Neural cell (in vitro differentiated cells): ENCODE measurements at regions not wholly inside any gene's neighbourhood (a gene's known extent, or its start where the extent isn't known, plus 50 kb on each side); places are given as distances from the start of the nearest gene placed in this dataset.

ENCODE experiments used
- H2AFZ ChIP-seq: fragments of 200-600, 300-800 bp; sonication (generic), shearing (Covaris generic); 2 replicates; pipeline ENCODE4 v1.6.0; 2014; ENCODE audit warnings: low read depth, mild to moderate bottlenecking, antibody characterized with exemption, low read length, moderate library complexity
- H3F3A ChIP-seq: fragments of 200-600 bp; shearing (Covaris generic); 2 replicates; pipeline ENCODE4 v1.6.1; 2016; ENCODE audit warnings: mild to moderate bottlenecking, moderate library complexity, mixed read lengths, antibody characterized with exemption, low read length; ENCODE audit not compliant: insufficient read depth, poor library complexity, severe bottlenecking
- H3K27ac ChIP-seq: fragments of 200-600, 300-800 bp; sonication (generic), shearing (Covaris generic); 2 replicates; pipeline ENCODE4 v1.5.1; 2014; ENCODE audit warnings: mild to moderate bottlenecking, low read length, moderate library complexity
- H3K27me3 ChIP-seq: fragments of 300-800, 200-600 bp; sonication (generic), shearing (Covaris generic); 2 replicates; pipeline ENCODE4 v1.6.0; 2014; ENCODE audit warnings: mild to moderate bottlenecking, low read depth, low read length, moderate library complexity; ENCODE audit not compliant: insufficient read depth
- H3K36me3 ChIP-seq: fragments of 300-800, 200-600 bp; sonication (generic), shearing (Covaris generic); 2 replicates; pipeline ENCODE4 v1.5.1; 2014; ENCODE audit warnings: mild to moderate bottlenecking, antibody characterized with exemption, low read length, moderate library complexity; ENCODE audit not compliant: insufficient read depth
- H3K4me2 ChIP-seq: fragments of 300-800, 200-600 bp; sonication (generic), shearing (Covaris generic); 2 replicates; pipeline ENCODE4 v1.6.0; 2014; ENCODE audit warnings: mild to moderate bottlenecking, low read length
- H3K4me3 ChIP-seq: fragments of 300-800, 200-600 bp; sonication (generic), shearing (Covaris generic); 2 replicates; pipeline ENCODE4 v1.5.1; 2014; ENCODE audit warnings: mild to moderate bottlenecking, low read length, moderate library complexity
- H3K79me2 ChIP-seq: fragments of 200-600 bp; shearing (Covaris generic); replicated peaks from 2 replicates; pipeline ENCODE4 v1.6.0; 2014; ENCODE audit warnings: mild to moderate bottlenecking, low read length, moderate library complexity; ENCODE audit not compliant: insufficient read depth
- H3K9ac ChIP-seq: fragments of 300-800, 200-600 bp; sonication (generic), shearing (Covaris generic); 2 replicates; pipeline ENCODE4 v1.6.1; 2016; ENCODE audit warnings: mild to moderate bottlenecking, low read length, mixed read lengths
- H3K9me2 ChIP-seq: fragments of 200-600 bp; shearing (Covaris generic); 2 replicates; pipeline ENCODE4 v1.6.1; 2016; ENCODE audit warnings: mild to moderate bottlenecking, low read length, mixed read lengths; ENCODE audit not compliant: insufficient read depth
- H3K9me3 ChIP-seq: fragments of 200-600, 300-800 bp; sonication (generic), shearing (Covaris generic); 2 replicates; pipeline ENCODE4 v1.6.1; 2016; ENCODE audit warnings: mild to moderate bottlenecking, mixed run types, low read length, moderate library complexity, mixed read lengths
- H4K20me1 ChIP-seq: fragments of 200-600 bp; shearing (Covaris generic); 2 replicates; pipeline ENCODE4 v1.6.1; 2016; ENCODE audit warnings: mild to moderate bottlenecking, mixed run types; ENCODE audit not compliant: insufficient read depth
- EP300 ChIP-seq: fragments of 450-650 bp; conservative IDR thresholded peaks from 2 replicates; pipeline ENCODE4 v1.6.1; 2014; ENCODE audit warnings: antibody characterized with exemption, mild to moderate bottlenecking, moderate library complexity; ENCODE audit not compliant: poor library complexity, severe bottlenecking
- EZH2 ChIP-seq: fragments of 200-600, 300-800 bp; shearing (Covaris generic), sonication (generic); IDR thresholded peaks from 2 replicates; pipeline ENCODE4 v1.6.1; 2014; ENCODE audit warnings: antibody characterized with exemption, low read length, borderline replicate concordance, mild to moderate bottlenecking; ENCODE audit not compliant: insufficient read depth, poor library complexity, severe bottlenecking
- MXI1 ChIP-seq: fragments of 450-650 bp; conservative IDR thresholded peaks from 2 replicates; pipeline ENCODE4 v1.6.1; 2014; ENCODE audit warnings: antibody characterized with exemption, mild to moderate bottlenecking; ENCODE audit not compliant: poor library complexity, severe bottlenecking
- POLR2AphosphoS5 ChIP-seq: IDR thresholded peaks from 2 replicates; pipeline ENCODE4 v1.6.1; 2012
- RAD21 ChIP-seq: fragments of 450-650 bp; conservative IDR thresholded peaks from 2 replicates; pipeline ENCODE4 v1.6.1; 2014; ENCODE audit warnings: antibody characterized with exemption, mild to moderate bottlenecking, moderate library complexity
- SMC3 ChIP-seq: fragments of 450-650 bp; conservative IDR thresholded peaks from 2 replicates; pipeline ENCODE4 v1.6.1; 2014; ENCODE audit warnings: antibody characterized with exemption, mild to moderate bottlenecking, moderate library complexity; ENCODE audit not compliant: poor library complexity
- TAF1 ChIP-seq: IDR thresholded peaks from 2 replicates; pipeline ENCODE4 v1.6.1; 2012; ENCODE audit warnings: low read depth
- TF ChIP-seq, protein P1 (sequence below): IDR thresholded peaks from 2 replicates; pipeline ENCODE4 v1.6.1; 2012; ENCODE audit warnings: borderline replicate concordance
- TF ChIP-seq, protein P2 (sequence below): fragments of 450-650 bp; IDR thresholded peaks from 2 replicates; pipeline ENCODE4 v1.5.1; 2014; ENCODE audit warnings: antibody characterized with exemption, mild to moderate bottlenecking, moderate library complexity; ENCODE audit not compliant: poor library complexity, severe bottlenecking

DNA sequence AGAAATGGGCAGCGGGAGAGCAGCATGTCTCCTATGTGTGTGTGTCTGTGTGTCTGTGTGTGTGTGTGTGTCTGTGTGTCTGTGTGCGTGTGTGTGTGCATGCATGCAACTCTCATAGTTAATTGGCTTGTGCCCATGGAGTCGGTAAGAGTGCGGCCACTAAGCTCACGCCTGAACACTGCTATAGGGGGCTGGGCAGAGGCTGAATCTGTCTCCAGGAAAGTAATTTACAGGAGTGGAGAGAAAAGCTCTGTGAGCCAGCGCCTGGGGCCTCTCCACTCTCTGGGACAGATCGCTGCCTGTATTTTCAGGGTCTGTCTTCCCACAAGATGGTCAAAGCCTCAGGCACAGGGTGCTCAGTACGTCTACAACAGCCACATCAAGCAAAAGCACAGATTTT lies 553.4 kb downstream of the TNS1 start:
- H3K79me2 ChIP-seq: no peaks in the 10 kb centered on the region
- H3K9ac ChIP-seq: no peak overlapping the region
- no peak overlapping the region for H3K4me2 ChIP-seq
- no peaks in the 10 kb centered on the region for H3K27me3 ChIP-seq
- H3F3A ChIP-seq: no peaks in the 10 kb centered on the region
- no peaks in the 10 kb centered on the region for H3K36me3 ChIP-seq
- H3K4me3 ChIP-seq: no peak overlapping the region
- H3K9me2 ChIP-seq: no peaks in the 10 kb centered on the region
- no peak overlapping the region for H2AFZ ChIP-seq
- H4K20me1 ChIP-seq: no peaks in the 10 kb centered on the region
- no peak overlapping the region for H3K27ac ChIP-seq
- no peaks in the 10 kb centered on the region for H3K9me3 ChIP-seq
- TF ChIP-seq, protein P1, sequence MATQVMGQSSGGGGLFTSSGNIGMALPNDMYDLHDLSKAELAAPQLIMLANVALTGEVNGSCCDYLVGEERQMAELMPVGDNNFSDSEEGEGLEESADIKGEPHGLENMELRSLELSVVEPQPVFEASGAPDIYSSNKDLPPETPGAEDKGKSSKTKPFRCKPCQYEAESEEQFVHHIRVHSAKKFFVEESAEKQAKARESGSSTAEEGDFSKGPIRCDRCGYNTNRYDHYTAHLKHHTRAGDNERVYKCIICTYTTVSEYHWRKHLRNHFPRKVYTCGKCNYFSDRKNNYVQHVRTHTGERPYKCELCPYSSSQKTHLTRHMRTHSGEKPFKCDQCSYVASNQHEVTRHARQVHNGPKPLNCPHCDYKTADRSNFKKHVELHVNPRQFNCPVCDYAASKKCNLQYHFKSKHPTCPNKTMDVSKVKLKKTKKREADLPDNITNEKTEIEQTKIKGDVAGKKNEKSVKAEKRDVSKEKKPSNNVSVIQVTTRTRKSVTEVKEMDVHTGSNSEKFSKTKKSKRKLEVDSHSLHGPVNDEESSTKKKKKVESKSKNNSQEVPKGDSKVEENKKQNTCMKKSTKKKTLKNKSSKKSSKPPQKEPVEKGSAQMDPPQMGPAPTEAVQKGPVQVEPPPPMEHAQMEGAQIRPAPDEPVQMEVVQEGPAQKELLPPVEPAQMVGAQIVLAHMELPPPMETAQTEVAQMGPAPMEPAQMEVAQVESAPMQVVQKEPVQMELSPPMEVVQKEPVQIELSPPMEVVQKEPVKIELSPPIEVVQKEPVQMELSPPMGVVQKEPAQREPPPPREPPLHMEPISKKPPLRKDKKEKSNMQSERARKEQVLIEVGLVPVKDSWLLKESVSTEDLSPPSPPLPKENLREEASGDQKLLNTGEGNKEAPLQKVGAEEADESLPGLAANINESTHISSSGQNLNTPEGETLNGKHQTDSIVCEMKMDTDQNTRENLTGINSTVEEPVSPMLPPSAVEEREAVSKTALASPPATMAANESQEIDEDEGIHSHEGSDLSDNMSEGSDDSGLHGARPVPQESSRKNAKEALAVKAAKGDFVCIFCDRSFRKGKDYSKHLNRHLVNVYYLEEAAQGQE: no peak
- TF ChIP-seq POLR2AphosphoS5 (no peak), SMC3 (no peak), RAD21 (no peak), TAF1 (no peak), MXI1 (no peak), EZH2 (no peak), EP300 (no peak)
- TF ChIP-seq, protein P2, sequence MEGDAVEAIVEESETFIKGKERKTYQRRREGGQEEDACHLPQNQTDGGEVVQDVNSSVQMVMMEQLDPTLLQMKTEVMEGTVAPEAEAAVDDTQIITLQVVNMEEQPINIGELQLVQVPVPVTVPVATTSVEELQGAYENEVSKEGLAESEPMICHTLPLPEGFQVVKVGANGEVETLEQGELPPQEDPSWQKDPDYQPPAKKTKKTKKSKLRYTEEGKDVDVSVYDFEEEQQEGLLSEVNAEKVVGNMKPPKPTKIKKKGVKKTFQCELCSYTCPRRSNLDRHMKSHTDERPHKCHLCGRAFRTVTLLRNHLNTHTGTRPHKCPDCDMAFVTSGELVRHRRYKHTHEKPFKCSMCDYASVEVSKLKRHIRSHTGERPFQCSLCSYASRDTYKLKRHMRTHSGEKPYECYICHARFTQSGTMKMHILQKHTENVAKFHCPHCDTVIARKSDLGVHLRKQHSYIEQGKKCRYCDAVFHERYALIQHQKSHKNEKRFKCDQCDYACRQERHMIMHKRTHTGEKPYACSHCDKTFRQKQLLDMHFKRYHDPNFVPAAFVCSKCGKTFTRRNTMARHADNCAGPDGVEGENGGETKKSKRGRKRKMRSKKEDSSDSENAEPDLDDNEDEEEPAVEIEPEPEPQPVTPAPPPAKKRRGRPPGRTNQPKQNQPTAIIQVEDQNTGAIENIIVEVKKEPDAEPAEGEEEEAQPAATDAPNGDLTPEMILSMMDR: no peak

DNA sequence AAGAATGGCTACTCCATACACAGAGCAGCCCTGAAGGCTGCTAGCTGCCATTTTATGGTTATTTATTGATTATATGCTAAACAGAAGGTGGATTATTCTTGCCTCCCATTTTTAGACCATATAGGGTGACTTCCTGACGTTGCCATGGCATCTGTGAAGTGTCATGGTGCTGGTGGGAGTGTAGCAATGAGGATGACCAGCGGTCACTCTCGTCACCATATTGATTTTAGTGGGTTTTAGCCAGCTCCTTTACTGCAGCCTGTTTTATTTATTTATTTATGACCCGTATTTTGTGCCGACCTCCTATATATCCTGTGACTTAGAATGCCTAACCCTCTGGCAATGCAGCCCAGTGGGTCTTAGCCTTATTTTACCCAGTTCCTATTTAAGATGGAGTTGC lies 553.9 kb downstream of the TNS1 start:
- H3K27ac ChIP-seq: no peak overlapping the region
- no peak overlapping the region for H2AFZ ChIP-seq
- no peak overlapping the region for H3K4me2 ChIP-seq
- TF ChIP-seq MXI1 (no peak), TAF1 (no peak), POLR2AphosphoS5 (no peak)
- H4K20me1 ChIP-seq: no peaks in the 10 kb centered on the region
- no peak overlapping the region for H3K9ac ChIP-seq
- H3K9me3 ChIP-seq: no peaks in the 10 kb centered on the region
- H3F3A ChIP-seq: no peaks in the 10 kb centered on the region
- no peaks in the 10 kb centered on the region for H3K9me2 ChIP-seq
- no peaks in the 10 kb centered on the region for H3K36me3 ChIP-seq
- no peaks in the 10 kb centered on the region for H3K79me2 ChIP-seq
- H3K27me3 ChIP-seq: no peaks in the 10 kb centered on the region
- H3K4me3 ChIP-seq: no peak overlapping the region

DNA sequence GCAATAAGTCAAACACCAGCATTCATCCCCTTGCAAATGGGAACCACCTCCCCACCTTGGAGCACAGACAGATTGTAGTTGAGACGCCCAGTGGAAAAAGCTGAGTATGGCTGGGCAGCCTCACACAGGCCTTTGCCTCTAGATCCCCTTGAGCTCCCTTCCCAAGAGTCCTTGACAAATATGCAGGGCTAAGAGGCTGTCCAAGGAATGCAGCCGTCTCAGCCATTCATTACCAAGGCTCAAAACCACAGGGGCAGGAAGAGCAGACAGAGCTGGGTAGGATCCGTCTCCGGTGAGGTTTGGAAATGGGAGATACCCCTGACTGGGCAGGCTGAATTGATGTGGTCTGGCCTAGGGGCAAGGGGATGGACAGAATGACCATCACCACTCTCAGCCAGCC lies 557.1 kb downstream of the TNS1 start:
- no peaks in the 10 kb centered on the region for H3K9me2 ChIP-seq
- no peaks in the 10 kb centered on the region for H3K9me3 ChIP-seq
- no peak overlapping the region for H2AFZ ChIP-seq
- no peaks in the 10 kb centered on the region for H3K27me3 ChIP-seq
- no peak overlapping the region for H3K27ac ChIP-seq
- no peak overlapping the region for H3K9ac ChIP-seq
- no peaks in the 10 kb centered on the region for H3F3A ChIP-seq
- no peaks in the 10 kb centered on the region for H4K20me1 ChIP-seq
- H3K4me2 ChIP-seq: no peak overlapping the region
- H3K4me3 ChIP-seq: no peak overlapping the region
- TF ChIP-seq, protein P2: no peak
- TF ChIP-seq EP300: no peak
- no peak for TF ChIP-seq POLR2AphosphoS5
- TF ChIP-seq, protein P1: no peak
- TF ChIP-seq SMC3: no peak
- TF ChIP-seq EZH2: no peak
- TF ChIP-seq TAF1: no peak
- no peak for TF ChIP-seq RAD21
- no peaks in the 10 kb centered on the region for H3K36me3 ChIP-seq
- no peaks in the 10 kb centered on the region for H3K79me2 ChIP-seq
